PFSK-1 (cell line): ENCODE measurements at regions not wholly inside any gene's neighbourhood (a gene's known extent, or its start where the extent isn't known, plus 50 kb on each side); places are given as distances from the start of the nearest gene placed in this dataset.

ENCODE experiments used
- POLR2AphosphoS5 ChIP-seq: IDR thresholded peaks from 2 replicates; pipeline ENCODE4 v1.6.1; 2012; ENCODE audit warnings: low read depth, mild to moderate bottlenecking, control low read depth, low read length, moderate library complexity
- TAF1 ChIP-seq: IDR thresholded peaks from 2 replicates; pipeline ENCODE4 v1.6.1; 2012; ENCODE audit warnings: low read length, control low read depth, borderline replicate concordance; ENCODE audit not compliant: insufficient read depth

DNA sequence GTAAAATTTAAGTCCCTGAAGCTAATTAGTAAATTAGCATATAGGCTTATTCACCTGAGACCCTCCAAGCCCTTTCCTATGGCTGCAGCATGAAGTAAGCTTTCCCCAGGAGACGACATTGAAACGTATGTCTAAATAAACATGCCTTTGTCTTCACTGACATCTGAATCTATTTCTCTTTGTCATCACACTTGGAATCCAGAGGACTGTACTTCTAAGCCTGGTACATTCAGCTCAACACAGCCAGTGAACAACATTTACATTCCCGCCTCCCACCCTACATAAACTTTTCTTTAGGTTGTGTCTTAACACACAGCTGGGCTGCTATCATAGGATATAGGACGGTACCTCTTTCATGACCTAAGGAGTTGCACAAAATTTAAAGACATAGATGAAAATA lies 414.4 kb downstream of the SFMBT2 start:
- TF ChIP-seq POLR2AphosphoS5 (no peak), TAF1 (no peak)
